AG10803 (cell line): ENCODE measurements at regions not wholly inside any gene's neighbourhood (a gene's known extent, or its start where the extent isn't known, plus 50 kb on each side); places are given as distances from the start of the nearest gene placed in this dataset.

Experiments used
- DNase-seq: peaks from one replicate; pipeline ENCODE4 v3.0.0; 2010; ENCODE audit warnings: low read depth
- H3K4me3 ChIP-seq: 2 replicates; pipeline ENCODE4 v1.5.1; 2011; ENCODE audit warnings: mild to moderate bottlenecking, low read length, control low read depth
- TF ChIP-seq, protein P1 (sequence below): conservative IDR thresholded peaks from 2 replicates; pipeline ENCODE4 v1.5.1; 2011; ENCODE audit warnings: mild to moderate bottlenecking, low read length, control low read depth, inconsistent platforms

DNA sequence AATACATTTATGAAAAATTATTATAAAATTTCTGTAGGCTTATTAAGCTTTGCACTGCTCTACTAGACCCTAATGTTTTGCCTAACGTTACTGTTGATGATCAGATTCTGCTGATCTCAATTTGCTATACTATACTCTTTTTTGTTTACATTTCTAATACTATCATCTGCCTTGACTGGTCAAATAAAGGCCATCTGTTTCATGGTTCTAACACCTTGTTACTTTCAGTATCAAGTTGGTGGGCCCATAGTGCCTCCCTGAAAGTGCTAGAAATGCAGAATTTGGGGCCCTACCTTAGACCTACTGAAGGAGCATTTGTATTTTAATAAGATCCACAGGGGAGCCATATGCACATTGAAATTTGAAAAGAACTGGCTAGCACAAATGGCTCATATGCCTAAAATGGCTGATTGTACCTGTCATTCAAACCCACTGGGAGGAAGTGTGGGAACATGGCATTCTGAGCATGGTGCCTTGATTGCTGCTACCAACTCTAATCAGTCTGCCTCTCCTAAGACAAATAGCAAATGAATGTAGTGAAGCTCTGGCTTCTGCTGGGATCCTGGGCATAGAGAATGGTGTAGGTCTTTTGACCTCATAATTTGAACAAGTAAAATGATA is 199.1 kb upstream of the BTBD3 start:
- TF ChIP-seq, protein P1, sequence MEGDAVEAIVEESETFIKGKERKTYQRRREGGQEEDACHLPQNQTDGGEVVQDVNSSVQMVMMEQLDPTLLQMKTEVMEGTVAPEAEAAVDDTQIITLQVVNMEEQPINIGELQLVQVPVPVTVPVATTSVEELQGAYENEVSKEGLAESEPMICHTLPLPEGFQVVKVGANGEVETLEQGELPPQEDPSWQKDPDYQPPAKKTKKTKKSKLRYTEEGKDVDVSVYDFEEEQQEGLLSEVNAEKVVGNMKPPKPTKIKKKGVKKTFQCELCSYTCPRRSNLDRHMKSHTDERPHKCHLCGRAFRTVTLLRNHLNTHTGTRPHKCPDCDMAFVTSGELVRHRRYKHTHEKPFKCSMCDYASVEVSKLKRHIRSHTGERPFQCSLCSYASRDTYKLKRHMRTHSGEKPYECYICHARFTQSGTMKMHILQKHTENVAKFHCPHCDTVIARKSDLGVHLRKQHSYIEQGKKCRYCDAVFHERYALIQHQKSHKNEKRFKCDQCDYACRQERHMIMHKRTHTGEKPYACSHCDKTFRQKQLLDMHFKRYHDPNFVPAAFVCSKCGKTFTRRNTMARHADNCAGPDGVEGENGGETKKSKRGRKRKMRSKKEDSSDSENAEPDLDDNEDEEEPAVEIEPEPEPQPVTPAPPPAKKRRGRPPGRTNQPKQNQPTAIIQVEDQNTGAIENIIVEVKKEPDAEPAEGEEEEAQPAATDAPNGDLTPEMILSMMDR, result no peak
- no peak for DNase-seq
- H3K4me3 ChIP-seq, result no peak overlapping the region

DNA sequence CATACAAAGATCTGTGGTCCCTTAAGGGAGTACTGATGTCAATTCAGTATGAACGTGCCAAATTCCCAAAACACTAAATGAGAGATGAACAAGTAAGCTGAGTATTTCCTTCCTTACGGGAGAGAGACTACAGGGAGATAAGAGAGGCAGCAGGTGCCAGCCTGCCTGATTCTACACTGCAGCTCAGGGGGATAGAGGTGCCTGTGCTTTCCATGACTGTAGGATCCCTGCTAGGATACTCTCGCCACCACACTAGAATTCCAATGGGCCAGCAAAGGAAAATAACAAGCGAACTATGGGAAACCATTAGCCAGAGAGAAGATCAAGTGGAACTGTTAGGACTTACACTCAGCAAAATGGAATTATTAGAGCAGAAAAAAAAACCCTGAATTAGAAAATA is 198.5 kb upstream of the BTBD3 start:
- DNase-seq, result no peak
- TF ChIP-seq, protein P1, result no peak
- H3K4me3 ChIP-seq, result no peak overlapping the region

DNA sequence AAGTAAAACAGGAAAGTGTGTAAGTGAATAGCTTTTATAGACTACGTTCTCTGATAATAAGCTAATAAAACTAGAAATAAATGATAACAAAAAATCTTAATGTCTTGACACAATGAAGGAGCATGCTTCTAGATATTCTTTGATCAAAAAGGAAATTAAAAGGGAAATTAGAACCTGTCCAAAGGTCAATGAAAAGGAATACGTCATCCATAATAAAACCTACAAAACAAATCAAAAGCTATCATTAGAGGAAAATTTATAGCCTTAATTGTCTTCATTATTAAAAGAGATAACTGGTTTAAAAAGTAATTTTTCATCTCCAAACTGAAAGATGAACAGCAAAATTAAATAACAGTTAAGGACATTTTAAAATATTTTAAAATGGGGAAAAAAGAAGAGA is 196.3 kb upstream of the BTBD3 start:
- H3K4me3 ChIP-seq, result no peak overlapping the region
- DNase-seq, result no peak
- TF ChIP-seq, protein P1, result no peak

DNA sequence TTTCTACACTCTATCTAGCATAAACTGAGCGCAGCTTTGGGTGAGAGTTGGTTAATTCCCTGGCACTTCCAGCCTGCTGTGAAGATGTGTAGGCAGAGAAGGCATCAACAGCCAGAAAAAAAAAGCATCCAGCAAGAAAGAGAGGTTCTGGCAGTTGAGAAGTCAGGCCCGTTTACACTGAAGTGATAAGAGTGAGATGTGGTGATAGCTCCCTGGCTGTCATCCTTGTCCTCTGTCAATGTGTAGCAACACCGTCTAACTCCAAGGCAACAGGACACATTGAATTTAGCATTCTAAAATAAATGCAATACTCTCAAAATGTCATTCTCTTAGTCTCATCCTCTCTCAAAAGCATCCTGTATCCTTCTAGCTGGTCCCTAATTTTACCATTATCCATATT is 193.6 kb upstream of the BTBD3 start:
- DNase-seq, result no peak
- TF ChIP-seq, protein P1, result no peak
- no peak overlapping the region for H3K4me3 ChIP-seq

DNA sequence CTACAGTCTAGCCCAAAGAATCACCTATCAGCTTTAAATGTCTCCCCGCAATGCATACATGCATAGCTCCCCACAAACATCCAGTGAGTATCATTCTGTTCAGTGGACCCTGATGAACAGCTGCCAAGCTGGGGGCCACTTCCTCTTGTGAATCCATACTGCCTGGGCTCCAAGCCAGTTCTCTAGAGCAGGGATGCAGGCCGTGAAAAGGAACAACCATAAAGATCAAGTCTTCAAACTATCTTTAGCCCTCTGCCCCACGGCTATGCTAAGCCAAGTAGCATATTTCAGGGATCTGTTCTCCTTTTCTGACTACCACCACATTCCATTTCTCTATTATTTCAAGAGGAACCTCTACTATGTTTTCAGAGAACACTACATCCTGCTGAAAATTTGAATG is 191.7 kb upstream of the BTBD3 start:
- TF ChIP-seq, protein P1, result no peak
- no peak overlapping the region for H3K4me3 ChIP-seq
- no peak for DNase-seq

DNA sequence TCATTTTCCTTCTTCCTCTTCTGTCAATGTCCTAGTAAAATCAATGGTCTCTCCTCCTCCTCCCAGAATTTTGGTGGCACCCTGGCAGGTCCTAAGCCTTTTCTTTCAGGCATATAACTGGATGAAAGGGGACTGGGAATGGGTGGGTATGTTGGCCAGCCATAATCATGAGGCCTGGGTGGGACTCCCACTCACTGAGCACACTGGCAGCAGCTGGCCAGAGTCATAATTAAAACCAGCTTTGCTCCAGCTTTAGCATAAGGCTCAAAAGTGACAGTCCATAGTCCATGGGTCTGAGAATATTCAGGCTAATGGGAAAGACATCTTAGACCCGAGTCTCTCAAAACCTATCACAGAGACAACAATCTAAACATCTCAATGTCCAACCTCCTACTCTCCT is 190.0 kb upstream of the BTBD3 start:
- H3K4me3 ChIP-seq, result no peak overlapping the region
- DNase-seq, result no peak
- TF ChIP-seq, protein P1, result no peak

DNA sequence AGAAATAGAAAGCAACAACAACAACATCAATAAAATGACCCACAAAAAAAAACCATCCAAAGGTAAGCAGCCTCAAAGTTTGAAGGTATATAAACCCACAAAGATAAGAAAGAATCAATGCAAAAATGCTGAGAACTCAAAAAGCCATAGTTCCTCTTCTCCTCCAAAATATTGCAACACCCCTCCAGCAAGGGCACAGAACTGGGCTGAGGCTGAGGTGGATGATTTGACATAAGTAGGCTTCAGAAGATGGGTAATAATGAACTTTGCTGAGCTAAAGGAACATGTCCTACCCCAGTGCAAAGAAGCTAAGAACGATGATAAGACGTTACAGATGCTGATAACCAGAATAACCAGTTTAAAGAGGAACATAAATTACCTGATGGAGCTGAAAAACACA is 188.8 kb upstream of the BTBD3 start:
- TF ChIP-seq, protein P1, result no peak
- DNase-seq, result no peak
- H3K4me3 ChIP-seq, result no peak overlapping the region
